Memory B cell (primary cell): ENCODE measurements at regions not wholly inside any gene's neighbourhood (a gene's known extent, or its start where the extent isn't known, plus 50 kb on each side); places are given as distances from the start of the nearest gene placed in this dataset.

Experiments
- ATAC-seq: fragments of 150-1000 bp; cut with Tn5 transposase; 2 replicates; pipeline ENCODE4 v1.10.0; 2021; ENCODE audit warnings: low read depth, mild to moderate bottlenecking, moderate library complexity
- DNase-seq, 2 donors: peaks; one replicate each; pipeline ENCODE4 v3.0.0; 2022; ENCODE audit warnings: low spot score in 2 of 2
- H3K27ac Mint-ChIP-seq: one replicate; pipeline ENCODE4 v1.8.0; 2022; ENCODE audit warnings: mild to moderate bottlenecking, moderate library complexity, mixed read lengths
- H3K27me3 Mint-ChIP-seq: one replicate; pipeline ENCODE4 v1.8.0; 2022; ENCODE audit warnings: mixed read lengths
- H3K36me3 Mint-ChIP-seq: one replicate; pipeline ENCODE4 v1.8.0; 2022; ENCODE audit warnings: mild to moderate bottlenecking, mixed read lengths
- H3K4me1 Mint-ChIP-seq: one replicate; pipeline ENCODE4 v1.8.0; 2022; ENCODE audit warnings: mixed read lengths
- H3K4me3 Mint-ChIP-seq: one replicate; pipeline ENCODE4 v1.8.0; 2022; ENCODE audit warnings: mild to moderate bottlenecking, moderate library complexity, mixed read lengths
- H3K9me3 Mint-ChIP-seq: one replicate; pipeline ENCODE4 v1.8.0; 2022; ENCODE audit warnings: mixed read lengths

DNA sequence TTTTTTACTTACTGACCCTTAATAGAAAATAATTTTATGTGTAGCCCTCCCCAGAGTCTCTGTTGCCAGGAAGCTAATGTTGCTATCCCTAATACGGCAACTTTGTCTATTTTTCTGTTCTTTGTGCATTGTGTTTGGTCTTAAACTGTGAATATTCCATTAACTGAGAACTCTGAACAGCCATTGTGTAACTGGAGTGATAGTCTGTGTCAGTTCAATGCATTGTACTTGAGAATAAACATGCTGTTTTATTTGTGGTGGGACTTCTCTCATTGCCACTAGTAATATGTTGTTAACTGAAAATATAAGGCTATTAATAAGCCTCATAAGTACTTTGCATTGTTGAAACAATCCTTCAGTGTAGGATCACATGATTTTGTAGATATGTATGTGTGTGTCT, 278.3 kb upstream of the DMRT1 start:
- peaks cover 25% of the 10 kb centered on the region for H3K4me1 Mint-ChIP-seq
- no peak overlapping the region for H3K4me3 Mint-ChIP-seq
- H3K9me3 Mint-ChIP-seq = peaks cover 1% of the 10 kb centered on the region
- no peak for ATAC-seq
- no peak overlapping the region for H3K27ac Mint-ChIP-seq
- no peaks in the 10 kb centered on the region for H3K36me3 Mint-ChIP-seq
- H3K27me3 Mint-ChIP-seq = no peaks in the 10 kb centered on the region
- DNase-seq = no peak

DNA sequence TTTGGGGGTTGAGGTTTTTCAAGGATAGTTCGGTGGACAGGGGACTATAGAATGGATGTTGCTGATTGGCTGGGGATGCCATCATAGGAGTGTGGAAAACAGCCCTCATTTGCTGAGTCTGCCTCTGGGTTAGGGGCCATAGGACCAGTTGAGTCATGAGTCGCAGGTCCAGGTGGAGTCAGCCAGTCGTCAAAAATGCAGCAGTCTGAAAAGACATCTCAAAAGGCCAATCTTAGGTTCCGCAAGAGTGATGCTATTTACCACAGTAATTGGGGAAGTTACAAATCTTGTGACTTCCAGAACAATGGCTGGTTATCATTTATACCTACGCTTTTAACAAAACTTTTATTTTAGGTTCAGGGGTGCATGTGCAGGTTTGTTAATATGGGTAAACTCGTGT, 276.0 kb upstream of the DMRT1 start:
- H3K27me3 Mint-ChIP-seq = no peaks in the 10 kb centered on the region
- ATAC-seq (peak; percentile 83), DNase-seq (peak; percentile 23 to 37)
- H3K36me3 Mint-ChIP-seq = no peaks in the 10 kb centered on the region
- H3K27ac Mint-ChIP-seq = peak overlapping the region; percentile 72
- no peak overlapping the region for H3K4me3 Mint-ChIP-seq
- peaks cover 1% of the 10 kb centered on the region for H3K9me3 Mint-ChIP-seq
- H3K4me1 Mint-ChIP-seq = peaks cover 31% of the 10 kb centered on the region

DNA sequence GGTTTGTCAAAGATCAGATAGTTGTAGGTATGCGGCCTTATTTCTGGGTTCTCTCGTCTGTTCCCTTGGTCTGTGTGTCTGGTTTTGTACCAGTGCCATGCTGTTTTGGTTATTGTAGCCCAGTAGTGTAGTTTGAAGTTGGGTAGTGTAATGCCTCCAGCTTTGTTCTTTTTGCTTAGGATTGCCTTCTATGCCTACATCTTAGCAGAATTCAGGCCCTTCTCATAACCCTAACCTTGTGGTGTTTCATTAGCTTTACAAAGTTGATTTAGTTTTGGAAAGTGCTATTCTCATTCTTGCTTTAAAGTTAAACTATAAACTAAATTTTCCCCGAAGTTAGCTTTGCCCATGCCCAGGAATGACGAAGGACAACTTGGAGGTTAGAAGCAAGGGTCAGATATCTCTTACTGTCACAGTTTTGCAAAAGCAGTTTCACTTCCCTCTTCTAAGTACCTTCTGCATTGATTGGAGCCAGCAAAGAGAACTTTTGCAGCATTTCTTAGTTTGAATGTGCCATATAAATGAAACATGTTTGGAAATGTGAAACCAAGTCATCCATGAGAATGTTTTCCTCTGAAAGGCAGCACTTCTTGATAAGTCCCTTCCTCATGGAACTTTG, 274.3 kb upstream of the DMRT1 start:
- Mint-ChIP-seq H3K4me1 (peaks cover 31% of the 10 kb centered on the region), H3K4me3 (peak overlapping the region; percentile 24), H3K36me3 (no peaks in the 10 kb centered on the region), H3K9me3 (peaks cover 1% of the 10 kb centered on the region), H3K27me3 (no peaks in the 10 kb centered on the region), H3K27ac (peak overlapping the region; percentile 80)
- DNase-seq (peak in 1 of 2 donors; percentile 30), ATAC-seq (peak; percentile 68)

DNA sequence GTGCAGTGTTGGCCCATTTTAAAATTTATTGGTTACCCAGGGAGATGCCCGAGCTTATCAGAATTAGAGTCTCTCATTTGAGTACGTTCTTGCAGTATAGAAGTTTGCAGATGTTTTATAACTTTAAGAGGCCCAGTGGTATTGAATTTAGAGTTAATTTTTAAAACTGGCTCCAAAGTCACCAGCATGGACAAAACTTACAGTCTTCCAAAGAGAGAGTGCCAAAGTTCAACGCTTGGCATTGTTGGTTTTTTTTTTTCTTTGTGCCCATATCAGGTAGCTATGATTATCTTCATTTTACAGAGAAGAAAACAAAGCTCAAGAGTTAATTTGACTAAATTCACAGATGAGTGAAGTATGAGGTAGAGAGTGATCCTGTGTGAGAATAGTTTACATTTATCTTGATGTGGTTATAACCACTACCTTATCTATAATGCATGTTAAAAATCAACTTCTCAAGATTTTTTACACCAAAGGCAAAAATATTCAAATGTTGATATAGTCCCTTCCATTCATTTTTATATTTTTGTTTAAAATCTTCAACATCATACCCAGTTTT, 273.7 kb upstream of the DMRT1 start:
- Mint-ChIP-seq H3K27ac (peak overlapping the region; percentile 80), H3K4me1 (peaks cover 31% of the 10 kb centered on the region), H3K9me3 (peaks cover 1% of the 10 kb centered on the region), H3K4me3 (peak overlapping the region; percentile 24), H3K27me3 (no peaks in the 10 kb centered on the region), H3K36me3 (no peaks in the 10 kb centered on the region)
- no peak for ATAC-seq
- DNase-seq = no peak

DNA sequence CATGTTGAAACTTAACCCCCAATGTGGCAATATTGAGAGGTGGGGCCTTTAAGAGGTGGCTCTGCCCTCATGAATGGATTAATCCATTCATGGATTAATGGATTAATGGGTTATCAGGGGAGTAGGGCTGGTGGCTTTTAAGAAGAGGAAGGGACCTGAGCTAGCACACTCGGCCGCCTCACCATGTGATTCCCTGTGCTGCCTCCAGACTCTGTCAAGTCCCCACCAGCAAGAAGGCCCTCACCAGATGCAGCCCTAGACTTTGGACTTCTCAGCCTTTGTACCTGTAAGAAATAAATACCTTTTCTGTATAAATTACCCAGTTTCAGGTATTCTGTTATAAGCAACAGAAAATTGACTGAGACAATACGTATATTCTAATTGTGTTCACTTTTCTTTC, 272.2 kb upstream of the DMRT1 start:
- Mint-ChIP-seq H3K4me1 (peaks cover 31% of the 10 kb centered on the region), H3K27ac (peak overlapping the region; percentile 55), H3K4me3 (no peak overlapping the region)

DNA sequence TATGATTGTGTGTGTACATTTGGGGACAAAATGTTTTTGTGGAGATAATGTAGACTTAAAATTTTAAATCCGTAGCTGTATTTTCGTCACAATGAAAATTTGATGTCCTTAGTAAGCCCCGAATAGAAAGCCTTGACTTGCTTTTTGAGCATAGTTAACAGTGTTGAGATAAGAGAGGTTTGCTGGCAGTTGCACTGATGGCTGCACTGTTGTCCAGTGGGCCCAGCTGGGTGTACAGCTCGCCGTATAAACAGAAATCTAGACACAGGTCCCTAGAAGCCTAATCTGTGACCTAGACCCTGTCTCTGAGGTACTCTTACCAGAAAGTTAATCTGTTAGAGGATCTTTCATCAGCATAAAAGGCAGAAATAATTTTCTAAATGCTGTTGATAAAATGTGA, 271.3 kb upstream of the DMRT1 start:
- DNase-seq = no peak
- no peaks in the 10 kb centered on the region for H3K27me3 Mint-ChIP-seq
- no peak overlapping the region for H3K4me3 Mint-ChIP-seq
- H3K4me1 Mint-ChIP-seq = peaks cover 24% of the 10 kb centered on the region
- peaks cover 1% of the 10 kb centered on the region for H3K9me3 Mint-ChIP-seq
- no peak for ATAC-seq
- no peaks in the 10 kb centered on the region for H3K36me3 Mint-ChIP-seq
- no peak overlapping the region for H3K27ac Mint-ChIP-seq

More for the DNA sequence above, 272.2 kb upstream of the DMRT1 start:
- peaks cover 1% of the 10 kb centered on the region for H3K9me3 Mint-ChIP-seq
- no peaks in the 10 kb centered on the region for H3K36me3 Mint-ChIP-seq
- DNase-seq (no peak), ATAC-seq (no peak)
- H3K27me3 Mint-ChIP-seq = no peaks in the 10 kb centered on the region

DNA sequence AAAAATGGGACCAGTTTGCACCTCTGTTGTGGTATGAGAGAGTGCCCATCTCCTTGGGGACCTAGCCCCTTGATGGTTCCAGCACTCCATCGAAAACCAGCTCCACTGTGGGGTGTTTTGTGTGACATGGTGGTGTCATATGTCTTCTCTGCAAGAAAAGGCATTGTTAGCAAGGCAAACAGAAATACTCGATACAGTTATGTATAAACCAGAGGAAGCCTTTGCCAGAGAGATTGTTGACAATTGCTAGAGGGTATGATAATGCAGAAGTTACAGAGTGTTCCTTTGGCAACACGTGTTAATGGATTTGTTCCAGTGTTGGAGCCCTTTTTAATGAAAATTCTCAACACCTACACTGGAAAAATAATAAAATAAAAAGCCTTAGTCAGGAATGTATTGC, 270.4 kb upstream of the DMRT1 start:
- ATAC-seq = no peak
- no peak overlapping the region for H3K4me3 Mint-ChIP-seq
- peaks cover 1% of the 10 kb centered on the region for H3K9me3 Mint-ChIP-seq
- no peak for DNase-seq
- no peaks in the 10 kb centered on the region for H3K27me3 Mint-ChIP-seq
- no peak overlapping the region for H3K27ac Mint-ChIP-seq
- peaks cover 15% of the 10 kb centered on the region for H3K4me1 Mint-ChIP-seq
- no peaks in the 10 kb centered on the region for H3K36me3 Mint-ChIP-seq

DNA sequence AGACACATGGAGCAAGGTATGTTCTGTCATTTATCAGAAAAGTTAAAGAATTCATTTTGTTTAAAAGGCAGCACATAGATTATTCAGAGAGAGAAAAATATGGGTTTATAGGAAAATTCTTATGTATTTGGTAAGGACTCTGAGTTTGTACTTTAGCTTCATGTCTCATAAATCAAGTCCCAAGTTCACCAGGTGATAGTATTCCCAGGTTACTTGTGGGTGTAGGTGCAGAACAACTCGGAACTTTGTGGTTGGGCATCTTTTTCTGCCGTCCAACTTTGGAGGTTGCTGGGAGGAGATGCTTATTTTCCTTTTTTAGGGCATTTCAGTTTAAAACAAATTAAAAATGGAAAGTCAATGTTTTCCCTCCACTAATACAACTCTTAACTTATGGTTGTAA, 269.8 kb upstream of the DMRT1 start:
- ATAC-seq (no peak), DNase-seq (no peak)
- no peaks in the 10 kb centered on the region for H3K36me3 Mint-ChIP-seq
- H3K4me3 Mint-ChIP-seq = no peak overlapping the region
- no peak overlapping the region for H3K27ac Mint-ChIP-seq
- peaks cover 18% of the 10 kb centered on the region for H3K4me1 Mint-ChIP-seq
- no peaks in the 10 kb centered on the region for H3K27me3 Mint-ChIP-seq
- H3K9me3 Mint-ChIP-seq = peaks cover 1% of the 10 kb centered on the region

DNA sequence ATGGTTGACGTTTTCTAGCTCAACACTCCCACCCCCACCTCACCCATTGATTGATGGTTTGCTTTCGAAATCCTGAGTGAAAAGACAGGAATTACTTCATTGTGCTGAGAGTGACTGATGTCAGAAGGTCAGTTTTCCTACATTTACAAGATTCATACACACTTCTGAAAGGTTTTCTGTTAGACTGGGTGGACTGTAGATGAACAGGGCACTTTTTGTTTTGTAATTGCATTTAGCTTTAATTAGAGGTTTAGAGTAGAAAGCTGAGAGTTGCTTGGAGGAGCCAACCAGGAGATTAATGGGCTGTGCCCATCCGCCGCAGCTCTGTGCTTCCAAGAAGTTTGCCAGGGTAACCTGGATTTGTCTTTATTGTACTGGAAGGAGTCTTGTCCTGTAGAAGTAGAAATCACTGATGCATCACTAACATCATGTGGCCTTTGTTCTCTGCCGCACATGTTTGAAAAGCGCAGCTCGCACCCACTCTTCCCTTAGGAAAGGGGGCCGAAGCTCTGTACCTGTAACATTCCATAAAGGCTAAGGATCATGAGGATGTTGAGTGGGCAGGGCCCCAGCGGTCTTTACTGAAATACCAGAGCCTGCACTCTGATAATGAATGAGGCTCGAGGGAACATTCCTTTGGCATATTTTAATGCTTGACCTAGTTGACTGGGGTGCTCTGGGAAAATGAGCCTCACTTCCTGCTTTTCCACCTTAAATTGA, 267.6 kb upstream of the DMRT1 start:
- no peaks in the 10 kb centered on the region for H3K27me3 Mint-ChIP-seq
- no peak overlapping the region for H3K4me3 Mint-ChIP-seq
- H3K9me3 Mint-ChIP-seq = no peaks in the 10 kb centered on the region
- no peak for ATAC-seq
- no peak for DNase-seq
- H3K27ac Mint-ChIP-seq = no peak overlapping the region
- H3K4me1 Mint-ChIP-seq = peaks cover 9% of the 10 kb centered on the region
- H3K36me3 Mint-ChIP-seq = no peaks in the 10 kb centered on the region

DNA sequence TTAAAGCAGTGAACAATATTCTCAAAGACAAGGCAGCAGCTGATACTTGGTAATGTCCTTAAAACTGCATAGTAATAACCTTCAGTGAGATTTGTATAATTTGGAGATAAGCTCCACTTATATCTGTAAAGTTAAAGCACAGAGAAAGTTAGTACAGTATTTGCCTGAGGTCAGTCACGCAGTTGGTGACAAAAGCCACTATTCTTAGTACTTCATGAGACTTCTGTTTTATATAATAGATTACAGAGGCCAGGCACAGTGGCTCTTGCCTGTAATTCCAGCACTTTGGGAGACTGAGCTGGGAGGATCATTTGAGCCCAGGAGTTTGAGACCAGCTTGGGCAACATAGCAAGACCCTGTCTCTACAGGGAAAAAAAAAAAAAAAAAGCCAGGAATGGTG, 266.4 kb upstream of the DMRT1 start:
- no peaks in the 10 kb centered on the region for H3K36me3 Mint-ChIP-seq
- H3K27ac Mint-ChIP-seq = no peak overlapping the region
- no peaks in the 10 kb centered on the region for H3K27me3 Mint-ChIP-seq
- no peaks in the 10 kb centered on the region for H3K9me3 Mint-ChIP-seq
- no peak overlapping the region for H3K4me3 Mint-ChIP-seq
- DNase-seq (no peak), ATAC-seq (no peak)
- H3K4me1 Mint-ChIP-seq = peaks cover 3% of the 10 kb centered on the region

DNA sequence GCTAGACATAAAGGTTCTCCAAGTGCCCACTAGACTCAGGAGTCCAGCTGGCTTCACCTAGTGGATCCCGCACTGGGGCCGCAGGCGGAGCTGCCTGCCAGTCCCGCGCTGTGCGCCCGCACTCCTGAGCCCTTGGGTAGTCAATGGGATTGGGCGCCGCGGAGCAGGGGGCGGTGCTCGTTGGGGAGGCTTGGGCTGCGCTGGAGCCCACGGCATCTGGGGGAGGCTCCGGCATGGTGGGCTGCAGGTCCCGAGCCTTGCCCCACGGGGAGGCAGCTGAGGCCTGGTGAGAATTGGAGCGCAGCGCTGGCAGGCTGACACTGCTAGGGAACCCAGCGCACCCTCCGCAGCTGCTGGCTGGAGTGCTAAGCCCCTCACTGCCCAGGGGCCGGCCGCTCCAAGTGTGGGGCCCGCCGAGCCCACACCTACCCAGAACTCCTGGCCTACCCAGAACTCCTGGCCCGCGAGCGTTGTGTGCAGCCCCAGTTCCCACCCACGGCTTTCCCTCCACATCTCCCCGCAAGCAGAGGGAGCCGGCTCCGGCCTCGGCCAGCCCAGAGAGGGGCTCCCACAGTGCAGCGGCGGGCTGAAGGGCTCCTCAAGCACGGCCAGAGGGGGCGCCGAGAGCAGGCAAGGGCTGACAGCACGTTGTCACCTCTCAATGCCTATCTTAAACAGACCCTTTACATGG, 260.7 kb upstream of the DMRT1 start:
- Mint-ChIP-seq H3K27ac (no peak overlapping the region), H3K4me3 (no peak overlapping the region), H3K36me3 (no peaks in the 10 kb centered on the region), H3K27me3 (no peaks in the 10 kb centered on the region), H3K9me3 (no peaks in the 10 kb centered on the region), H3K4me1 (peaks cover 3% of the 10 kb centered on the region)
- ATAC-seq = no peak
- DNase-seq = no peak

DNA sequence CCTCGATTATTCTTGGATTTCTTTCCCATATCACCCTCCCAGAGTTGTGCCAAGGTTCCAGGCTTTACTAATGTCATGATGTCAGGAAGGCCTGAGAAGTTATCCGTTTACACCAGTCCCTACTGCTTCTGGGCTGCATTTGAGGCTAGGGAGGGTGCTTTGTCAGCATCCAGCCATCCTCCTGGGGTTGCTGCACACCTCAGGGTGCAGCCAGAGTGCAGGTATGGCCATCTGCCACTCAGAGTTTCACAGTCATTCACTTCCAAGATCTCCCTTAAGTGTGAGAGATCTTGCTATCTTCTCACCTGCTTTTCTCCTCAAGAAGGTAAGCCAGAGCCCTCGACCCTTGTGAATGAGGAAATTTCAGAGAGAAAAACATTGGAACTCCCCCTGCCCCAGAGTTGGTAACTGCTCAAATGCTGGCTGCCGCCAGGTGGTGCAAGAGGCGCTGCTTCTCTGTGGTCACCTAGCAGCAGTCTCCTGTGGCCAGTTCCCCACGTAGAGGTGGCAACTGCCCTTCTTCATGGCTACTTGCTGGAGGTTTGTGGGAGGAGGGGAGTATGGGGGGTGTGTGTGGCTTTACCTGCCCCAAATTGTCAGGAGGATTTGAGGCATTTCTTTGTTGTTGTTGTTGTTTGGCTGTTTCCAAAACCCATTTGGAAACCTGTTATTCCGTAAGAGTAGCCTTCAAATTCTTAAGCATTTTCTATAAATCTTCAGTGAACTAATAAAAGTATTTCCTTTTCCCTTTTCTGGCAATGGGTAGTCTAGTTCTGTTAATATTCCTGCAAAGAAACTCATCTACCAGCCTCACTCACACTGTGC, 259.6 kb upstream of the DMRT1 start:
- no peak overlapping the region for H3K27ac Mint-ChIP-seq
- DNase-seq (no peak), ATAC-seq (no peak)
- no peaks in the 10 kb centered on the region for H3K9me3 Mint-ChIP-seq
- no peak overlapping the region for H3K4me3 Mint-ChIP-seq
- H3K27me3 Mint-ChIP-seq = no peaks in the 10 kb centered on the region
- no peaks in the 10 kb centered on the region for H3K36me3 Mint-ChIP-seq
- H3K4me1 Mint-ChIP-seq = no peaks in the 10 kb centered on the region

DNA sequence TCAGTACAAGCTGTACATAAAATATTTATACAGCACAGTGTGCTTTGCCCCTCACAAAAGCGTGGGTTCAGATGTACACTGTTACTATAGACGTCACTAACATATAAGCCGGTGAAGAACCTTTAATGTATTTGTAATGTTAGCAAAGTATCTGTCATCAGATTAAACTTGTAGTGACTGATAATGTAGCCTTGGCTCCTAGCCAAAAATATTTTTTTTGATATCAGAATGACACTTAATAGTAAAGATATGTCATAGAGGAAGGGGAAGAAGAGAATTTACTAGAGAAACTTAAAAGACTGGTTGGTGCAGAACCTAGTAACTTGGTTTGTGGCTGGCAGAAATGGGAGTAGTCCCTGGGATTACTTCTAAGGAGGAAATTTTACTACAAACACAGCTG, 258.7 kb upstream of the DMRT1 start:
- DNase-seq (no peak), ATAC-seq (no peak)
- Mint-ChIP-seq H3K4me3 (no peak overlapping the region), H3K36me3 (no peaks in the 10 kb centered on the region), H3K27me3 (no peaks in the 10 kb centered on the region), H3K4me1 (no peaks in the 10 kb centered on the region), H3K27ac (no peak overlapping the region), H3K9me3 (no peaks in the 10 kb centered on the region)

DNA sequence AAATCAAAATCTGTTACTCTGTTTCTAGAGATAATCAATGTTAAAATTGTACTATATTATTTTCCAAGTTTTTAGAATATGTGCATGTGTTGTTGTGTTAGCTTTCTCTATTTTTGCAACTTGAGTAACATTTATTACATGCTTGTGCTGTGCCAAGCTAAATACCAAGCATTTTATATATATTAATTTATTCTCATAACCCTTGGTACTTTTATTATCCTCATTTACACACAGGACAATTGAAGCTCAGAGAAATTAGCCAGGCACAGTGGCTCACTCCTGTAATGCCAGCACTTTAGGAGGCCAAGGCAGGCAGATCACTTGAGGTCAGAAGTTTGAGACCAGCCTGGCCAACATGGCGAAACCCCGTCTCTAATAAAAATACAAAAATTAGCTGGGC, 254.0 kb upstream of the DMRT1 start:
- Mint-ChIP-seq H3K27ac (no peak overlapping the region), H3K4me3 (no peak overlapping the region), H3K27me3 (no peaks in the 10 kb centered on the region), H3K9me3 (no peaks in the 10 kb centered on the region), H3K36me3 (no peaks in the 10 kb centered on the region), H3K4me1 (peaks cover 6% of the 10 kb centered on the region)
- ATAC-seq (no peak), DNase-seq (no peak)
